ENCODE measurements at regions not wholly inside any gene's neighbourhood (a gene's known extent, or its start where the extent isn't known, plus 50 kb on each side); places are given as distances from the start of the nearest gene placed in this dataset.
"Not testable (repeated sequence)": the region's sequence is repeated elsewhere in the genome, so short reads cannot be mapped to it uniquely, and the experiment has no call there.

GRCh38 chr14:106551265-106551664, 1024.9 kb downstream of the TMEM121 start:
- H3K4me3 ChIP-seq (ENCODE audit: control insufficient read depth, low read depth, low read length) = no peak overlapping the region
- DNase-seq (ENCODE audit: low read depth) = no peak
- TF ChIP-seq, protein P1, sequence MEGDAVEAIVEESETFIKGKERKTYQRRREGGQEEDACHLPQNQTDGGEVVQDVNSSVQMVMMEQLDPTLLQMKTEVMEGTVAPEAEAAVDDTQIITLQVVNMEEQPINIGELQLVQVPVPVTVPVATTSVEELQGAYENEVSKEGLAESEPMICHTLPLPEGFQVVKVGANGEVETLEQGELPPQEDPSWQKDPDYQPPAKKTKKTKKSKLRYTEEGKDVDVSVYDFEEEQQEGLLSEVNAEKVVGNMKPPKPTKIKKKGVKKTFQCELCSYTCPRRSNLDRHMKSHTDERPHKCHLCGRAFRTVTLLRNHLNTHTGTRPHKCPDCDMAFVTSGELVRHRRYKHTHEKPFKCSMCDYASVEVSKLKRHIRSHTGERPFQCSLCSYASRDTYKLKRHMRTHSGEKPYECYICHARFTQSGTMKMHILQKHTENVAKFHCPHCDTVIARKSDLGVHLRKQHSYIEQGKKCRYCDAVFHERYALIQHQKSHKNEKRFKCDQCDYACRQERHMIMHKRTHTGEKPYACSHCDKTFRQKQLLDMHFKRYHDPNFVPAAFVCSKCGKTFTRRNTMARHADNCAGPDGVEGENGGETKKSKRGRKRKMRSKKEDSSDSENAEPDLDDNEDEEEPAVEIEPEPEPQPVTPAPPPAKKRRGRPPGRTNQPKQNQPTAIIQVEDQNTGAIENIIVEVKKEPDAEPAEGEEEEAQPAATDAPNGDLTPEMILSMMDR (IDR thresholded peaks at IDR 0.05; ENCODE audit: control insufficient read depth, insufficient read depth, low read depth, low read length, missing control alignments) = no peak

DNA sequence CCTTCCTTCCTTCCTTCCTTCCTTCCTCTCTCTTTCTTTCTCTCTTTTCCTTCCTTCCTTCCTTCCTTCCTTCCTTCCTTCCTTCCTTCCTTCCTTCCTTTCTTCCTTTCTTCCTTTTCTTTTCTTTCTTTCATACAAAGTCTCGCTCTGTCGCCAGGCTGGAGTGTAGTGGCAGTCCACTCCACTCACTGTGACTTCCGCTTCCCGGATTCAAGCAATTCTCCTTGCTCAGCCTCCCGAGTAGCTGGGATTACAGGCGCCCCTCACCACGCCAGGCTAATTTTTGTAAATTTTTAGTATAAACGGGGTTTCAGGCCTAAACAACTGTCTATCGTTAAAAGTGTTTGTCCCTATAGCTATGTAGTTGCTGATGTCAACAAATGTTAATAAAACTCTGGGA, 1029.8 kb downstream of the TMEM121 start:
- not testable (repeated sequence) for H3K4me3 ChIP-seq (ENCODE audit: control insufficient read depth, low read depth, low read length); DNase-seq (ENCODE audit: low read depth)

- TF ChIP-seq, protein P1 (IDR thresholded peaks at IDR 0.05; ENCODE audit: control insufficient read depth, insufficient read depth, low read depth, low read length, missing control alignments) = no peak
- no peak for DNase-seq (ENCODE audit: low read depth)
- H3K4me3 ChIP-seq (ENCODE audit: control insufficient read depth, low read depth, low read length) = no peak overlapping the region
Measured at GRCh38 chr14:106556665-106557289, 1030.4 kb downstream of the TMEM121 start.

- TF ChIP-seq, protein P1 (IDR thresholded peaks at IDR 0.05; ENCODE audit: control insufficient read depth, insufficient read depth, low read depth, low read length, missing control alignments) = no peak
- no peak overlapping the region for H3K4me3 ChIP-seq (ENCODE audit: control insufficient read depth, low read depth, low read length)
- no peak for DNase-seq (ENCODE audit: low read depth)
Measured at GRCh38 chr14:106562451-106562850, 1036.1 kb downstream of the TMEM121 start.

GRCh38 chr14:106564058-106564643, 1037.8 kb downstream of the TMEM121 start:
- no peak for DNase-seq (ENCODE audit: low read depth)
- H3K4me3 ChIP-seq (ENCODE audit: control insufficient read depth, low read depth, low read length) = no peak overlapping the region
- TF ChIP-seq, protein P1 (IDR thresholded peaks at IDR 0.05; ENCODE audit: control insufficient read depth, insufficient read depth, low read depth, low read length, missing control alignments) = no peak

GRCh38 chr14:106578481-106578880, 1052.1 kb downstream of the TMEM121 start:
- TF ChIP-seq, protein P1 (IDR thresholded peaks at IDR 0.05; ENCODE audit: control insufficient read depth, insufficient read depth, low read depth, low read length, missing control alignments) = no peak
- H3K4me3 ChIP-seq (ENCODE audit: control insufficient read depth, low read depth, low read length) = no peak overlapping the region
- DNase-seq (ENCODE audit: low read depth) = no peak

DNA sequence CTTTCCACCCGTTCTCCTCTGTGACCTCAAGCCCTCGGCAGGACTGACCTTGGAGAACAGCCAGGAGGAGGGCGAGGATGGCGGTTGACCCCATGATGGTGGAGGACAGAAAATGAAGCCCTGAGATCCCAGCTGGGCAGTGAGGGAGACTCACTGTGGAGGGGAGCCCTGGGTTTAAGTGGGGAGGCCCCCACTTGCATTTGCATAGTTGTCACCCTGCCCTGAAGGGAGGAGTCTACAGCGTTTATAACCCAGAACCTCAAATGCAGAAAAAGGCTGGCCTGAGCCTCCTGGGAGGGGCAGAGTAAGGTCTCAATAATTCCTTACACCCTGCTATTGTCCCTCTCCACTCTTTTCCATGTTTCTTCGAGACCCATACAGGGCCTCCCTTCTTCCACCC, 1052.7 kb downstream of the TMEM121 start:
- no peak for DNase-seq (ENCODE audit: low read depth)
- TF ChIP-seq, protein P1 (IDR thresholded peaks at IDR 0.05; ENCODE audit: control insufficient read depth, insufficient read depth, low read depth, low read length, missing control alignments) = no peak
- no peak overlapping the region for H3K4me3 ChIP-seq (ENCODE audit: control insufficient read depth, low read depth, low read length)
